Activated CD8-positive, alpha-beta memory T cell treated with anti-CD3 and anti-CD28 coated beads, Interleukin-2, amount 50 U/mL, for 48 hours (primary cell): ENCODE measurements at regions not wholly inside any gene's neighbourhood (a gene's known extent, or its start where the extent isn't known, plus 50 kb on each side); places are given as distances from the start of the nearest gene placed in this dataset.

ENCODE experiments used
- DNase-seq: peaks from one replicate; pipeline ENCODE4 v3.0.0-alpha.2; 2020

DNA sequence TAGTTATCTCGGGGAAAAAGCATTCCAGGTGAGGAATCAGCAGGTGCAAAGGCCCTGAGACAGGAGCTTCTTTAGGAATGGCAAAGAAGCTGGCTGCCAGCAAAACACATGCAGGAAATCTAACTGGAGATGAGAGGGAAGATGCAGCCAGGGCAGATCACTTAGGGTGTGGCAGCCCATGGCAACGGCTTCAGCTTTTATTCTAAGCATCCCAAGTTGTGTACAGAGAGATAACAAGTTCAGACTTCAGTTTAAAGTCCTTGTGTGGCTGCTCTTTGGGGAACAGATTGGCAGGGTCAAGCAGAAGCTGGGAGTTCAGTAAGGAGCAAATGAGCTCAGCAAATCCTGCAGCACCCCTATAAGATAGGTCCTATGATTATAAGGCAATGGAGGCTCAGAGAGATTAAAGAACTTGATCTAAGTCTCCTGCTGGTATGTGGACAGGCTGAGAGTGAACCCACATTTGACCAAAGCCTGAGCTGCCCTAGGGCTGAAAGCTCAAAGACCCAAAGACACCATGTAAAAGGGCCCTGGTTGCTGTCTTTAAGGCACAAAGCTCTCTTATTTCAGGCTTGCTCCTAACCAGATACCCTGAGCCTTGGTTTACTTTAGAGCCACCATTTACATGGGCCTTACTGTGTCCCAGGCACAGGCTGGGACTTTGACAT lies 466.8 kb downstream of the SOX6 start:
- DNase-seq = no peak

DNA sequence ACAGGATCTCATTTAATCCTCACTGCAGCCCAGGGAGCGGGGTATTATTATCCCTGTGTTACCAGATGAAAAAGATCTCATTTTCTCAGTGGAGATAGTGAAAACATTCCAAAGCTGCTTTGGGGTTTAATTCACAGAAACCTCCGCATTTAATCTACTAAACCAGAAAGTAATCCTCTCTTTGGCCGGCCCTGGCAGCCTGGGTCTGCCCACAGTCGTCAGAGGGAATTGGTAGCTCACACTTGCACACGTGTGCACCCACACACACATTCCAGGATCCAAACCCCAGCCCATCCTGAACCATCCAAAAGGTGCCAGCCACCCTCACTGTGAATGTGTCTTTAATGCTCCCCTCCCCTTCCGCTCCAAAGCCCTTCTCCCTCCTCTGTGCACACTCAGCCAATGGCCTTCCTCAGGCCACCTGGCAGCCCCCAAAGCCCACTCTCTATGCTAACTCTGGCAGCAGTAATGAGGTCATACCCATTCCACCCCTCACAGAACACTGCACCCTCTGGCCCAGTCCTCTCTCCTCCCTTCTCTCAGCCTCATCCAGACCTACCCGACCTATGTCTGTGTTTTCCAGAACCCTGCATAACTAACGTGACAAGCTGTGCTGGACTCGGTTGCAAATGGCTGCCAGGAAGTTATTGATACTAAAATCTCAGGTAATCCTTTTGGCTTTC lies 466.2 kb downstream of the SOX6 start:
- no peak for DNase-seq

DNA sequence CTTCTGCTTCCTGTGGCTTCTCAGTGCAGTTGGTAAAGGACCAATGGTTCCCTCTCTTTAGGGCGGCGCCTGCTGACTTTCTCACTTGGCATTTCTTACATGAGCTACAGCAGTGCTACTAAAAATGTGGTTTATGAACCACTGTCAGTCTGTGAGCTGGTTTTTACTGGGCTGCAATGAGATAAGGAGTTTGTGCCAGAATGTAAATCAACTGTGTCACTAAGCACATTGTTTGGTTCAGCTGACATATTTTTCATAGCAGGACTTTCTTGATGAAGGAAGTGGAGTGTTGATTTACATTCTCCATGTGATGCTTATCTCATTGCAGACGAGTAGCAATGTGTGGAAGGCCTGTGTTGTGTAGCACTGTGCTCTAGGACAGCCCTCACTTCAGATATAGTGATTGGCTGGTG lies 463.3 kb downstream of the SOX6 start:
- no peak for DNase-seq

DNA sequence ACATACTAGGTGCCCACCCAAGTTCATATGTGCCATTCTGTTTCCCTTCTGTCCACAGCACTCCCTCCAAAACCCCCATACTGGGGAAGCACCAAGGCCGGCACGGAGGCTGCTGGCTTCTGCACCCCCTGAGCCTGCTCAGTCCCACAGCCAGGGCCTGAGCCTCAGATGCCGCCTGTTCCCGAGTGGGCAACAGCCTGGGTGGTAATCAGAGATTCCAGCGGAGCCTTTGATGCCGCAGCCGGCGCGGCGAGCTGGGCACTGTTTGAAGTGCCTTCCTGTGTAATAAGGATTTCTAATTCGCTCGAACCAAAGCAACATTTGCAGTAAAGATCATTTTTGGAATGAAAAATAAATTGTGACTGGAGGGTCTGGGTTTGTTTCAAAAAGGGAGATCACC lies 460.3 kb downstream of the SOX6 start:
- no peak for DNase-seq

- DNase-seq = no peak
Observed at GRCh38 chr11:15896530-15896929, 459.8 kb downstream of the SOX6 start.

GRCh38 chr11:15897211-15897960 lies 459.0 kb downstream of the SOX6 start:
- no peak for DNase-seq

DNA sequence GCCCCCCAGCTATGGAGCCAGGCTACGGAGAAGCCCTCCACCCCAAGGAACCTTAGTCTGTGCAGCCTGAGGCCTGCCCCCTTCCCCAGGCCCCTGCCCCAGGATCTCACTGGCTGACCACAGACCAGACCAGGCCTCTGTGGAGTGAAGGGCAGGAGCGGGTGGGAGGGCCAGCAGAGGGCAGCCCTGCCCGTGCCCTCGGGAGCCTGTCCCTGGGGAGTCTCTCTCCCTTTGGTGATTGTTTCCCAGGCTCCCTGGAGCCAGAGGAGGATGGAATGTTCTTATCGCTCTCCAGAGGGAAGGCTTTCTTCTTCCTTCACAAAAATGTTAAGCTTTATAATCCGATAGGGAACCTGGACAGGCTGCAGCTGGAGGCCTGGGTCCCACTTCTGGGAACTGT lies 455.3 kb downstream of the SOX6 start:
- no peak for DNase-seq

DNA sequence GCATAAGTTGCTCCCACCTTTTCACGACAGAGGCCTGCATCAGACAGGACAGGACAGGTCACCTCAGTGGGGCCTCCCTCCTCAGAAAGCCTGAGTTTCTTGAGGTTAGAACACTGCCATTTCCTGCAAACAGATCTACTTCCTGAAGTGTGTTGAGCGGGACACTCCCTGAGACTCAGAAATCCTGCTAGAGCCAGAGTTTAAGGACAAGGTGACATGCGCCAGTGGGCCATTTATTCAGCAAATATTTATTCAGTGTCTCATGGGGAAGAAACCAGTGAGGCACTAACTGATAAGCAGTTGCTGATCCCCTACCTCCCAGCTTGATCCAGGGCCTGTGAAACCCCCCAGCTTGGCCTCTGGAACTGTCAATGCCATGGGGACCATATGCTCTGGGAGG lies 454.6 kb downstream of the SOX6 start:
- no peak for DNase-seq

- DNase-seq = no peak
Observed at GRCh38 chr11:15903246-15903645, 453.1 kb downstream of the SOX6 start.

DNA sequence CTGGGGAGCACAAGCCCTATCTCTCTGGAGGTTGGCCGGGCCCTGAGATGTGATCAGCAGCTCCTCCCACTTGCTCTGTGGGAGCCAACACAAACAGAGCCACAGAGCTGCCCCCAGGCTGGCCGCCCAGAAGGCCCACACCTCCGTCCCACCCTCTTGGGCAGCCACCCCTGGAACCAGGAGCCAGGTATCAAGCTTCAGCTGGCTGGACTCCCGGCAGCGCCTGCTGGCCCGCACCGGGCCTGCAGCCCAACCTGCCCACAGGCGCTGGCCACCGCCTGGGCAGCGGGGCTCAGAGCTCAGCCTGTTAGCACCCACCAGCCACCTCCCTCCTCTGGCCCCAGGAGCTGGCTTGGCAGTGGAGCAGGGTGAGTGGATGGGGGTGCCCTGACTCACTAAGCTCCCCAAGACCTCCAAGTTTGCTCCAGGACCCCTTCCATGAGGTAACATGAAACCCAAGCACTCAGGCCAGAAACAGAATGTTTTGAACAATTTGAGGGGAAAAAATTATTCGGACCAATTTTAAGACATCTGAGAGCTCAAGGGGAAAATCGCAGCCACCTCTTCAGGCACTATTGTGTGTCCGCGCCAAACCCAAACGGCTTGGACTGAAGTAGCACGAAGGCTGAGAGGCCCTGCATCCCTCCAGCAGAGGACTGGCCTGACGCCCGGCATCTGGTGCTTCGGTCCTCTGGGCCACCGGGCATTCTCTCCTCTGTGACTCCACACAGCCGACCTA lies 450.8 kb downstream of the SOX6 start:
- DNase-seq = no peak

- DNase-seq = no peak
Observed at GRCh38 chr11:15906481-15907035, 449.8 kb downstream of the SOX6 start.

GRCh38 chr11:15907806-15908205 lies 448.5 kb downstream of the SOX6 start:
- DNase-seq = no peak

GRCh38 chr11:15909937-15910598 lies 446.3 kb downstream of the SOX6 start:
- no peak for DNase-seq

GRCh38 chr11:15910761-15911160 lies 445.6 kb downstream of the SOX6 start:
- DNase-seq = no peak

- DNase-seq = no peak
Observed at GRCh38 chr11:15911377-15912044, 444.8 kb downstream of the SOX6 start.

GRCh38 chr11:15912291-15912690 lies 444.1 kb downstream of the SOX6 start:
- no peak for DNase-seq

- DNase-seq = no peak
Observed at GRCh38 chr11:15912825-15913224, 443.5 kb downstream of the SOX6 start.

DNA sequence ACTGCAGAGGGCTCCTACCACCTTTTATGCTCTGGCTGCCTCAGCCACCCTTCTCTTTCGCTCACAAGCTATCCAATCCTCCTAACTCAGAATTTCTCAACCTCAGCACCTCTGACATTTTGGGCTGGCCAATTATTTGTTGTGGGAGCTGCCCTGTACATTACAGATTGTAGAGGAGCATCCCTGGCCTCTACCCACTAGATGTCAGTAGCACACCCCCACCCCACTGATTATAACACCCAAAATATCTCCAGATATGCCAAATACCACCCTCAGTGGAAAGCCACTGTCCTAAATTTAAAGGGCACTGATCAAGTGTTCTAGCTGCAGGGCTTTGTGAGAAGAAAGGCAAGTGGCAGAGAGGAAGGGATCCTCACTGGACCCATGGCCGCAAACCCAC lies 443.1 kb downstream of the SOX6 start:
- no peak for DNase-seq
